NCI-H2171 (cell line): ENCODE measurements at regions not wholly inside any gene's neighbourhood (a gene's known extent, or its start where the extent isn't known, plus 50 kb on each side); places are given as distances from the start of the nearest gene placed in this dataset.

Source experiments
- DNase-seq: peaks from one replicate; lab custom pipeline; 2025; lab: John Stamatoyannopoulos, UW

- no peak for DNase-seq
Measured at GRCh38 chr3:13208706-13209633, 135.7 kb upstream of the IQSEC1 start.

- no peak for DNase-seq
Measured at GRCh38 chr3:13207975-13208705, 134.9 kb upstream of the IQSEC1 start.

DNA sequence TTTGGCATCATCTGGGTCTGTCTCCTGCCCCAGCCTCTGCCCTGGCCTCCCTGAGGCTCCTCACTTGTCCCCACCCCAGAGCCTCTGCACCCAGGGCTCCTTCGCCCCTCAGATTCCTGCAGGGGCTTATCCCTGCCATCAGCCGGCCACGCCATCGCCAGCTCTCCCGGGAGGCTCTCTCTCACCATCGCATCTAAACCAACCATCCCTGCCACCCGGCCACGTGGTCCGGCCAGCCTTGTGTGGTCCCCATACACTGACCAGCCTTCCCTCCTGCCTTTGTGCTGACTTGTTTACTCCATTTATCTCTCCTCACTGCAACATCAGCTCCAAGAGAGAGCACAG lies 134.3 kb upstream of the IQSEC1 start:
- DNase-seq: no peak

DNA sequence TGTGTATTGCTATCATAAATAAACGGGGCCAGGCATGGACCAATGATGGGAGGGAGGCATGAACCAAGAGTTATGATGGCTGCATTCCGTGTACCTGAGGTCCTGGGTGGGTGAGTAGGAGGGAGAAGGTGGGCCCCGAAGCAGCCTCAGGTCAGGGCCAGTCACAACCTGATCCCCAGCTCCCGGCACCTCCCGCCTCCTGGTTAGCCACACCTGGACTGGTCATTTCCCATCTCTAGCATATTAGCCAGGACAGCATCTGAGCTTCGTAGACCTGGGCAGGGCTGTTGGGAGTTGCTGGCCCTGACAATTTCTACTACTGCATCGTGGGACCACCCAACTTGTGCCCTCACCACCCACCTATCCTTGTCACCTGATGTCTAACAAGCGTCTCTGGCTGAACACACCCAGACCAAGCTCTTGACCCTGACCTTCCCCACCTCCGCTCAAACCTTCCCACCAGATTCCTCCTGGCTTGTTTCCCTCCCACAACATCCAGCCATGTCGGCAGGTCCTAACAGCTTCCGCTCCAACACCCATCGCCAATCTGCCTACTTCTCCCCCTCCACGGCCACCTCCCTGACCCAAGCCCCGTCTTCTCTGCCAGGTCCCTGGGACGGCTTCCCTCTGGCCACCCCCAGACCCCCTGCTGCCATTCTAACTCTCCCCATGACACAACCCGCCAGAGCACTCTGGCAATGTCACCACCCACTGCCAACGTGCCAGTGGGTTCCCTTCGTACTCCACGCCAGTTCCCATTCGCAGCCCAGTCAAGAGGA lies 133.8 kb upstream of the IQSEC1 start:
- no peak for DNase-seq

GRCh38 chr3:13205567-13206143 lies 132.4 kb upstream of the IQSEC1 start:
- DNase-seq: no peak

DNA sequence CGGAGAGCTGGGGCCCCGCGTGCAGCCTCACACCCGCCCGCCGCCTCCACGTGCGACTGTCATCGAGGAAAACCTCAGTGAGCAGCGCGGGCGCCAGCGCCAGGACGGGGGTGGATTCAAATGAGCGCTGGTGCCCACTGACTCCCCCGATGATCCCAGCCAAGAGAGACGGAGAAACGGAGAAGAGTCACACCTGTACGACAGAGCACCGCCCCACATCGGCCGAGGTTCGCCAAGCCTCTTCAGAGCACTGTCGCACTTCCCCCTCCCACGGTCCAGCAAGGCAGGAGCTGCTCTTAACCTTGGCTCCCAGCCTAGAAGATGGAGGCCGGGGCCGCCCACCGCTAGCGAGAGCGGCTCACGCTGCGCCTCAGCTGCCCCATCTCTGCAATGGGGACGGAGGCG lies 130.9 kb upstream of the IQSEC1 start:
- no peak for DNase-seq

- no peak for DNase-seq
Measured at GRCh38 chr3:13203398-13204176, 130.4 kb upstream of the IQSEC1 start.

DNA sequence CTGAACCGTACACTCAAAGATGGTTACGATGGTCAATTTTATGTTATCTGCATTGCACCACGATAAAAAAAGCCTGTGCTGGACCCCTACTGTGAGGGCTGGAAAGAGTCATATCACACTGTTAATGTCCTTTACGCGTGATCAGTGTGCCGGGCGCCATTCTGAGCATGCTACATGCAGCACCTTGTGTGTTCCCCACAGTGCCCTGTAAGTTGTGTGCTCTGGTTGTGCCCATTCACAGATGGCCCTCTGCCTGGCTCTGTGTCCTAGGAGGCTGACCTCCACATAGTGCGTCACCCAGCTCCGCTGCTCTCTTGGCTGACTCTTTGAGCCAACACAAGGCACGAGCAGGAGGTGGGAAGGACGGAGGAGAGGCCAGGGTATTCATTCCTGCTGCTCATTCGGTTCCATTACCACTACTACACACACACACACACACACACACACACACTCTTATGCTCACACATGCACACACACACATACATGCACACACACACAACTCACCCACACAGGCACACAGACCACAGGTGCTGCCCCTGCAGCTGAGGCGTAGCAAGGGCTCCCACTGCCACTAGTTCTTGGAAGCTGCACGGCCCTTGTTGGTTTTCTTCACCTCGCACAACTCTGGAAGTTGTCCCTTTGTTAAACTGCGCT lies 129.6 kb upstream of the IQSEC1 start:
- DNase-seq: no peak

DNA sequence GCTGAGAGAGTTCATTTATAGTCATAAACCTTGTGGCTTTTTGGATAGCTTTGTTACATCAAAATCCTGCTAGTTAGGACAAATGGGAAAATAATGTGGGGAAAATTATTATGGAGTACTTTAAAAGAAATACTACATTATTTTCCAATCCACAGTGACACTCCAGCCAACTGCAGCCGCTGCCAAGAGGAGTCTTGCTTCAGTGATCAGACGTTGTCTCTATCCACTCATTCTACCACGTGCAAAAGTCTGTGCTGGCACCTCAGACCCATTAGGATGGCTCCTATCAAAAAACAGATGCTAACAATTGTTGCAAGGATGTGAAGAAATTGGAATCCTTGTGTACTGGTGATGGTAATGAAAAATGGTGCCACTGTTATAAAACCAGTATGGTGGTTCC lies 128.6 kb upstream of the IQSEC1 start:
- DNase-seq: no peak

DNA sequence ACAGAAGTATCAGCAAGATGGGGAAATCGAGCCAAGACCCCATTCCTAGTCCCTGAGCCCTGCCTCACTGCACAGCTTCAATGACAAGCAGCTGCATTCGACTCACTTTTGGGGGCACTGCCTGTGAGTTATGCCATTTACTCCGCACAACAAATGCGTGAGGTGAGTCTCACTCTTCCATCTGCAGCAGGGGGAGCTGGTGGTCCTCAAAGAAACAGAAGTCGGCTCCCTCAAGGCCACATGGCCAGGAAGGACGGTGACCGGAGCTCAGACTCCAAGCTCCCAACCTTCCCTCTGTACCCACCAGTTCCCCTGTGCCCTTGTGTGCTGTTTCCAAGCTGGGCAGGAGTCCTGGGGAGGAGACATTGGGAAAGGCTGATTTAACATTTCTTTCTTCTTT lies 127.7 kb upstream of the IQSEC1 start:
- DNase-seq: no peak

DNA sequence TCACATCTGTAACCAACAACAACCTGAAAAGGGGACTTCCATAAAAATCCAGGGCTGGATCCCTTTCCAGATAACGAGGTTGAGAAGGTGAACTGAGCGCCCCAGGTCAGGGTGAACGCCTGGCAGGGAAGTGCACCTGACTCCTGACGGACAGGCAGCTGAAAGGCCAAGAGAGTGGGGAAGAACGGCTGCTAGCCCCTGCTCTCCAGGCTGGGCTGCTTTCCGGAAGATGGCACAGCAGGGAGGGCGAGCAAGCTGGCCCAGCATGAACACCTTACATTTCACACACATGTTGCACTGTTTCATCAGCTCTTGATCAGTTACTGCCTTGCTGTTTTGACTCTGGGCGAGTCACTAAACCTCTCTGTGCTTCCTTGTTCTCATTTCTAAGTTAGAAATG lies 127.2 kb upstream of the IQSEC1 start:
- no peak for DNase-seq

- DNase-seq: no peak
Measured at GRCh38 chr3:13199899-13200451, 126.7 kb upstream of the IQSEC1 start.

DNA sequence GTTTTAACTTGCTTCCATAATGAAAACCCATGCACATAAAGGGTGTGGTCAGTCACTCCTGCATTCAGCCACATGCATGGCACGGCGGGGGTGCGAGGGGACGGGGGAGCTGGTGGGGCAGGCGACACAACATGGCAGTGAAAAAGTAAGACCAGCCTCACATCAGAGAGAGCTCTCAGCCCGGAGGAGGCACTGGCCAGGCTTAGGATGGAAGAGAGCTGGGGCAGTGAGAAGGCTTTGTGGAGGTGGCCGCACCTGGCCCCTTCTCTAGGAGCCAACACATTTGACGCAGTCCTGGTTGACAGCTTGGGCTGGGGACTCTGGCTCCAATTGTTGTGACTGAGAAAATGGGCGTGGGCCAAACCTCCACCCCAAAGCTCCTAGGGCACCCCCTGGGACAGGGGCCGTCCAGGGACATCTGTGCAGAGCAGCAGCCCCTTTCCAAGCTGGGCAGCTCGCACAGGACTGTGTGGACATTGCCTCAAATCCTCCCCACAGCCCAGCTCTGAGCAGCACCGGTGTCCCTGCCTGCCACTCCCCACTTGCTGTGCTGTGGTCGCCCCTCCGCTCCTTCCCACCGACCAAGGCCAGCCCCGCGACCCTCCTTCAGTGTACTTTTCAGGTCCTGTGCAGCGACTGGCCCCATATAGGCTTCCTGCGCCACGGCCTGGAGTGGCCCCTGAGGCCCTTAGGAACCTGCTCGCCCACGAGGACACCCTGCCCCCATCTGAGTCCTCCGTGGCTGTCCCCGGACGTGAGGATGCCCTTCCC lies 126.0 kb upstream of the IQSEC1 start:
- DNase-seq: no peak

- DNase-seq: no peak
Measured at GRCh38 chr3:13198264-13198879, 125.1 kb upstream of the IQSEC1 start.

GRCh38 chr3:13197795-13198194 lies 124.6 kb upstream of the IQSEC1 start:
- DNase-seq: no peak

DNA sequence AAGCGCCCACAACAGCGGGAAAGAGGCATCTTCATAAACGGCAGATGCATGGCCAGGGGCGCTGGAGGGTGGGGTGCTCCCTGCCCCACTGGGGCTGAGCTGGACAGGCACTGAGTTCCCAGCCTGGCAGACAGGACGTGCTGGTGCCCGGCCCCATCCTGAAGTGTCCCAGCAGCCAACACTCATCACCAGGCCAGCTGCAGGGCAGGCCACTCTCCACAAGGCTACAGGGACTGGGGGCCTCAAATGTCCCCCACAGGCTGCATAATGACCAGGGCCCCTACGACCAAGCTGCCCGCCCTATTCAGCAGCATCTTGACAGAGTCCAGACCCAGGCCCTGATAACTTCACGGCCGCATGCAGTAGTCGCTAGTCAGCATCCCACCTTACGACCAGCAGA lies 124.1 kb upstream of the IQSEC1 start:
- DNase-seq: no peak

GRCh38 chr3:13195374-13195773 lies 122.1 kb upstream of the IQSEC1 start:
- no peak for DNase-seq

DNA sequence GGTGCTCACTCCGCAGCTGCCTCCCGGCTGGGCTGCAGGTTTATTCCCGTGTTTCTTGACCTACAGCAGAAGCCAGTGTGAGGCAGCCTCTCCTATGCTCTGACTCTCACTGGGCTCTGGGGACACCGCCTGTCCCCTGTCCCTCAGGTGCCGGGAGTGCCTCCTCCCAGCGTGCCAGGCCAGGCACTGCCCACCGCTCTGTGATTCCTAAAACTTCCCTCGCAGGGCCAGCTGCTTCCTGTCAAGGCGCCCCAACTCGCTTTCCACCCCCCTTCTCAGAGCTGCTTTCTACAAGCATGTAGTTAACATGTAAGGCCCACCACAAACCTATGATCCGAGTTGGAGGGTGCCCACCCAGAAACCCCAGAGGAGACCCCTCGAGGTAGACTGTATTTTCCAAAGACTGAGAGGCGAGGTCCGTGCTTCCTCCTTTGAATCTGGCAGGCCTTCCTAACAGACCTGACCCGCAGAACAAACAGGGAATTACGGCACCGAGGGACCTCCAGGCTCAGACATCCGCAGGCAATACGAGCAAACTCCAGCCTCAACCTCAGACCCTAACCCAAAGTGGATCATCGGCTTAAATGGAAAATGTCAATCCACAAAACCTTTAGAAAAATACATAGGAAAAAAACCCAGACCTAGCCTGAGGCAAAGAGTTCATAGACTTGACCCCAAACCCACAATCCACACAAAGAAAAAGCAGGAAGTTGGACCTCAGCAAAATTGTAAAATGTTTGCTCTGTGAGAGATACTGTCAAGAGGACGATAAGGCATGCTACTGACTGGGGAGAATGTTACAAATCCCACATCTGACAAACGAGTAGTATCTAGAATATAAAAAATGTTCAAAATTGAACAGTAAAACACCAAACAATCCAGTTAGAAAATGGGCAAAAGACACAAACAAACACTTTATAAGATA lies 121.3 kb upstream of the IQSEC1 start:
- DNase-seq: no peak
